Stimulated activated CD8-positive, alpha-beta memory T cell treated with anti-CD3 and anti-CD28 coated beads, Interleukin-7, amount 100 ng/mL, for 24 hours (primary cell): ENCODE measurements at regions not wholly inside any gene's neighbourhood (a gene's known extent, or its start where the extent isn't known, plus 50 kb on each side); places are given as distances from the start of the nearest gene placed in this dataset.

Source experiments
- DNase-seq: peaks from one replicate; pipeline ENCODE4 v3.0.0-alpha.2; 2020; ENCODE audit warnings: low read depth

DNA sequence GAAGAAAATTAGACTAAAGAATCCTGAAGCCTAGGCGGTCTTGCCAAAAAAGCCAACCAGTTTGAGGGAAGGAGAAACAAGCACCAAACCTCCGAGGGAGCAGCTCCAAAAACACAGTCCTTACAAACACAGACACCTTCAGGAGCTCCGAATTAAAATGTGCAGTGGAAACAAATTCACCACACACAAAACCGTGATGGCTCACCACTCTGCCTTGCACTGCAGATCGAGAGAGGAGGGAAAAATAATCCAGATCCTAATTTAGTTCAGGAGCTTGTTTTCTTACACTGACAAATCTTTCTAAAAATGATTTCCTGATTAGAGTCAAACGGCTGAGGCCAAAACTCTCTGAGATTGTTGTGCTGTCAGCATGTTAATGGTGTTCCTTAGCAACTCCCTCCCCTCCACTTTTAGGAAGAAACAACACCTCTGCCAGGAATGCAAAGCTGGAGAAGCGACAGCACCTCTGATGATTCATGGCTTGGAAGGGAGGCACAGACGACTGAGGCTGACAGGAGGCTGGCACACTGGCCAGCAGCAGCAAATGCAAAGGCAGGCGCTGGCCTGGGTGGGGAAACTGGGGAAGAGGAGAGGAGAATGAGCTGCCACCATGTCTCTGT is 249.4 kb upstream of the KLHL29 start:
- no peak for DNase-seq

DNA sequence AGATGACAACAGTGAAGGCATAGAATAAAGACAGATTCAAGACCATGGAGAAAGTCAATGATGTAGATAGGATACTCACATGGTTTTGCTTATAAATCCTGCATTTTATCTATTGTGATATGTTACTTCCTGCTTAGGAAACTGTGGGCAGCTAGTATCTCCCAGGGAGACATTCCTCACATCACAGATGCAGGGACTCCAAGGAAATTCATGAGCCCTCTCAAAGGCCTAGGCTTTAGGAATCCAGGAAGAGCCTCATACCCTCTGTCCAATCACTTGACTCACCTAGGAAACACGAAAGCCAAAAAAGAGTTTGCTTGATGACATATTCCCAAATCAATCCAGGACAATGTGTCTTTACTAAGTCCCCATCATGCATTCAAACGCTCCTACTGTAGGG is 247.8 kb upstream of the KLHL29 start:
- no peak for DNase-seq

DNA sequence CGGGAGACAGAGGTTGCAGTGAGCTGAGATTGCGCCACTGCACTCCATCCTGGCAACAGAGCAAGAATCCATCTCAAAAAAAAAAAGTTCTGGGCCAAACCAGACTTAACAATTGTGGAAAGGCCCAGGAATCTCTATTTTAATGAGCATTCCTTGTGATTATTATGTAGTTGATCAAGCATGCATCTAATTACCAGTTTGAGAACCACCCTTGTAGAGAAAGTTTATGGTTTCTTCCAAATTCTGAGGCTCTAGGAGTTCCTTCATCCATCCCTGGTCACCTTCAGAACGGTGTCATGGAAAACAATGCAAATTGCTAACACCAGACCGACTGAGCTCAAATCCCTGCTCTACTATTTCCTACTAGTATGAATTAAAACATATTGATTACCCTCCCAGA is 246.3 kb upstream of the KLHL29 start:
- DNase-seq, result no peak

DNA sequence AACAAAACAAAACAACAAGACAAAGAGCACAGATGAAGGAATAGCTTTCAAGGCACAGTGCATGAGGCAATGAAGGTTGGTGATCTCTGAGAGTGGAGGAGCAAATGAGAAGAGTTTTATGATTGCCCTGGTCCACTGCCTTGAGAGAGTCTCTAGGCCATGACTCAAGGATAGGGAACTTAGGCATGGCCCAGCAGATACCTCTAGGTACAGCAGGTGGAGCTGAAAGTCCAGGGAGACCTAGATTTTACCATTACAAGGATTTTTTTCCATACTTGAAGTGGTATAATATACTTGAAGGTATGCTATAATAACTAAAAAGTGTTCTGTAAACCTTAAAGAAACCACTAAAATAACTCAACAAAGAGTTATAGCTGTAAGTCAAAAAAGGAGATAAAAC is 239.5 kb upstream of the KLHL29 start:
- DNase-seq, result no peak

DNA sequence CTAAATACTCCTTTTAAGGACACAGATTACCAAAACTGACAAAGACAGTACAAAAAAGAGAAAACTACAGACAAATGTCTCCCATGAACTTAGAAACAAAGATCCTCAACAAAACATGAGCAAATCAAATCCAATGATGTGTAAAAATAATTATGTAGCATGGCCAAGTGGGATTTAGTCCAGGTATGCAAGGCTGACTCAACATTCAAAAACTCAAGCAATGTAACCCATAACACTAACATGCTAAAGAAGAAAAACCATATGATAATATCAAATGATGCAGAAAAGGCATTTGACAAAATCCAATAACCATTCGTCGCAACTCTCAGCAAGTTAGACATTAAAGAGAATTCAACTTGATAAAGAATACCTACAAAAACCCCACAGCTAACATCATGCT is 239.0 kb upstream of the KLHL29 start:
- no peak for DNase-seq

DNA sequence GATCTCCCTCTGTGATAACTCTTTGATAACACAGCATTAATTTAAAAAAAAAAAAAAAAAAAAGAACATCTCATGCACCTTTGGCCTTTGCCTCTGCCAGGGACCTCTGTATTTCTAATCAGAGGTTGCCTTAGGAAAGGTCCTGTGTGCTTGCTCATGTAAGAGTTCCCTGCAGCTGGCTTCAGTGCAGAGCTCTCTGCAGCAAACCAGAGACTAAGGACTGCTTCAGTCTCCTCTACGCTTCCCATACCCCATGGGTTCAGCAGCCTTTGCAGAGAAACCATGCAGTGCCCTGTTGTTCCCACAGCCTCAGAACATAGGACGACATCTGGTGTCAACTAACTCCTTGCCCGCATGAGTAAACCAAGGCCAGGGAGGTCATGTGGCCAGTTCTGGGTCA is 236.6 kb upstream of the KLHL29 start:
- DNase-seq, result no peak

DNA sequence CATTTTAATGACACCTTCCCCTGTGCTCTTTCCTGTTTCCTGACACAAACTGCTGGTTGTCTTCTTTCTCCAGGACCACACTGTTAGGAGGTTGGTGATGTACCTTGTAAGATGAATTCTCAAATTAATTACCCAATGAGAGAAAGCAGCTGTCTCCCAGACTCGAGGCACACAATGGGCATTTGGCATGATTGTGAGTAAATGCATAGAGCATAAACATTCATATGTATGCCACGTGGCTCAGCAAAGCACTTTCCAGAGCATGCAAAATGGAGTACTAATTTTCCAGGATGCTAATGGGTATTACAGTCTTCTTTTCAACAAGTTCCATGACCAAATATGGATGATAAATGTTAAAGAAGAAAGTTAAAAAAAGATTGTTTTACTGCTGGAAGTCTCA is 235.2 kb upstream of the KLHL29 start:
- no peak for DNase-seq

DNA sequence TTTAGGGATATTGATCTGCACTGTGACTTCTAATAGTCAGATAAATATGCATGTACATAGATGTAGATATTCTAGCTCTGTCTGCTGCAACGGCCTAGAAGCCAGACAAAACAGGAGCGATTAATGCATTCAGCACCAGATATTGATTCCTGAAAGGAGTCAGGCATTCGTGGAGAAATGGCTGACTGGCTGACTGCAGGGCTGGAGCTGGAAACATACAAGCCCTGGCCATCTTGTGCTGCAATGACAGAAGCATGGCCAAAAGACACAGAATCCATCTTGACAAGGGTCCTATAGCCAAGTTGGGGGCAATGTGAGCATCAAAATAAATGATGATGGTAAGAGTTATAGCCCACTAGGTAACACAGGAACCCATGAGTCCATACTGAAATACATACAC is 231.5 kb upstream of the KLHL29 start:
- no peak for DNase-seq

DNA sequence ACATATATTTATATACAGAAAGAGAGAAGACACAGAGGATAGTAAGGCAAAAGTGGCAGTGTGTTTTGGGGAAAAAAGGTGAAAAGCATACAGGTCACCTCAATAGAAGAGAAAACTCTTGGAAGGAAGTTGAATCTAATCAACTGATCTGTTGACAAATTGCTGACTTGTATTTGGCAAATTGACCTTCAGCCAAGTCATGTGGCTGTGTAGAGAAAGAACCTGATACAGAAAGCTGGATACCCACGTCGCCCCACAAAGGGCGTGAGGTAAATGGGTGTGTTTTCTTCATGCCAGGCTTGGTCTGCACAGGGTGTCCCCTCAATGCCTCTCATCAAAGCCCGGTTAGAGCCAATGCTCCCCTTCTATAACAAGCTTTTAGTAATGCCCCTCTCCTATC is 230.0 kb upstream of the KLHL29 start:
- DNase-seq, result no peak

DNA sequence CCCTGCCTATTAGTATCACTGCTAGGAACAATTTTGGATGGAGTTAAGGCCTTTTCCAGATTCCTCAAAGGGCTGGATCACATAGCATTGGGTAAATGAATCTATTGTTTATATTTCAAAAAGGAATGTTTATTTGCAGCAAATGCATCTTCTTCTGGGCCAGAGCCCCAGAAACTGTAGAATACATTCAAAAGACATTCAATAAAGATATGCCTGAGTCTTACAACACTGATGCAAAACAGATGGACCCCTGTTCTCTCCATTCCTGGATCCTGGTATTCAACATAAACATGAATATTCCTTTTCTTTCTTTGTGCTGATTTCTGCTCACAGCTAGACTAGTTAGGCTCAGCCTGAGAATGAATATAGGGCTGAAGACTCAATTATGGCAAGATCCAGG is 227.2 kb upstream of the KLHL29 start:
- no peak for DNase-seq

DNA sequence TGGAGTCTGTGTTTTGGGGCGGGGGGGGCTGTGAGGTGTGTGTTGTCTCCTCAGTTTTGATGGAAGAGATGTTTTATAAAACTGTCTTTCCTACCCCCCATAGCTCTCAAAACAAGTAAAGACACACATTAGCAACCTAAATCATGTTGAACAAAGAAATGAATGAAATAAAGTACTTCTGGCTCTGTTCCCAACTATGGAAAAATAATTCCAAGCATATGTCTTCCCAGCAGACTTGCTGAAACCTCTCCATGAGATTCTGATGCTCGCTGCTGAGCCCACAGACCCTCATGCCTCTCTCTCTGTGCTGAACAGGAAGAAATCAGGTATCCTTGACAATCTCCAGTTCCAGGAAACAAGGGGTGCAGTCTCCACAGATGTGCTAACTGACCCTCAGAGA is 226.7 kb upstream of the KLHL29 start:
- no peak for DNase-seq

DNA sequence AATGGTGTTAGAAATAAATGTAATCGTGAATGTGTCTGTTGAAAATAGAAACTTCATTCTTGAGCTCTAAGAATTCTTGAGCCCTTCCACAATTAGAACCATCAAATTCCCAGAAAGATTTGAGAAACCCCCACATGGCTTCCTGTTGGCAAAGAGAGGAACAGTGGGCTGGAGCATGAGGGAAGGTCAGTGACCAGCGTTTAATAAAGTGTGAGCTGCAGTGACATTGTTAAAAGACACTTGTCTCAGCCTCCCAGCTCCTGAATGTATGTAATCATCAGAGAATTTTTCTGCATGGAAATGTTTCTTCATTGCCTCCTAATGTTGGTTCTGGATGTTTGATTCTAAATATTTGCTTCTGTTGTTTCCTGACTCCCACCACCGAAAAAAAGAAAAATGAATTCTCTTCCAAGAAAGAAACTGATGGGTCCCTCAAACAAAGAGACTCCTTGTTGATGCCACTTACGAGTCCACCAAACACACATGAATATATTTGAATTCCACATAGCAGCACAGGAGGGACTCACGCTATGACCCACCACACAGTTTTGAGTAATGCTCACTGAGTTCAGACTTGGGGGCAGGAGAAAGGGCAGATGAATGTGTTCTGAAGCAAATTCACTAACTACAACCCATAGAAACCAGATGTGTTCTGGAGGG is 225.1 kb upstream of the KLHL29 start:
- DNase-seq, result no peak

DNA sequence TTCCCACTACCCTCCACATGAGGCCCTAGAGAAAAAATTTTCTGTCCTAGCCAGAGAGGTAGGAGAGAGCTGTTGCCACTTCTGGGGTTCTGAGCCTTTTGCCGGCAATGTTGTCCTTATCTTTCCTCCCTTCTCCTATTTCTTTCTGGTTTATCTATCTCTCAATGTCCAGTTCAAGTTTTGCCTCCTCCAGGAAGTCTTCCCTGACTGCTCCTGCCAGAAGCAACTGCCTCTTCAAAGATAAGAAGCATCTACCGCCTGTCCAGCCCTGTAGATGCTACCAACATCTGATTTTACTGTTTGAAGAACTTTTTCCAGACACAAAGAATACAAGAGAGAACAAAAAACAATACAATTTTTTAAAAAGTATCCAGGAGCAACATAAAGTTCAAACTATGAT is 220.8 kb upstream of the KLHL29 start:
- DNase-seq, result no peak

DNA sequence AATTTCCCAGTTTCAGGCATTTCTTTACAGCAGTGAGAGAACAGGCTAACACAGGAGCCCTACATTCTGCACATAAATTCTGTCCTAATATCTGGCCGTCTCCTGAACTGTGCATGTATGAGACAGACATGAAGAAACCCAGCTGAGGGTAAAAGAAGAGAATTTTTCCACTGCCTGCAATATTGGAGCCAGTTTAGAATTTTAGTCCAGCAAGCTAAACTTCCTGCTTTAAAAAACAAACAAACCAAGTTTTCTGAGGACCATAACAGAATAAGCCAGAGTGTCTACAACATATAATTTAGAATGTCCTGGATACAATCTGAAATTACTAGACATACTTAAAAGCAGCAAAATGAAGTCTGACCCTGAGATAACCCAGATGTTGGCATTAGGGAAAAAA is 215.1 kb upstream of the KLHL29 start:
- no peak for DNase-seq

DNA sequence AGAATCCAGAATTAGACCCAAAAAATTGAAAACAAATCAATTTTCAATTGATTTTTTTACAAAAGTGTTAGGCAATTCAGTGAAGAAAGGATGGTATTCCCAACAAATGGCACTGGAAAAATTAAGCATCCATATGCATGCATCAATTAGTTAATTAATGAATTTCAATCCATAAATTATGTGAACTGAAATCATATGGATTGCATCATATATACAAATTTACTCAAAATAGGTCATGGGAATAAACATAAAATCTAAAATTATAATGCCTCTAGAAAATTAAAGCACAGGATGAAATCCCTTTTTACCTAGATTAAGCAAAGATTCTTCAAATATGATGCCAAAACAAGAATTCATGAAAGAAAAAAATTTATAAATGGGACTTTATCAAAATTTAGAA is 213.9 kb upstream of the KLHL29 start:
- DNase-seq, result no peak

DNA sequence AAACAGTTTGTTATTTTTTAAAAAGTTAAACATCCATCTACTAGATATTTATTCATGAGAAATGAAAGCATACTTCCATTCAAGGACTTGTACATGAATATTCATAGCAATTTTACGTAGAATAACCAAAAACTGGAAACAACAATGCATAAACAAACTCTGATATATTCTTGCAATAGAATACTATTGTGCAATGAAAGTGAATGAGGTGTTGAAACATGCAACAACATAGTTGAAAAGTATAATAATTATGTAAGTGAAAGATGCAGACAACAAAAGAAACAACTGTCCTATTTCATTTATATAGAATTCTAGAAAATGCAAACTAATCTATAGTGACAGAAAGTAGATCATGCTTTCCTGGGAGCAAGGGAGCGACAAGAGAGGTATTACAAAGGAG is 206.6 kb upstream of the KLHL29 start:
- no peak for DNase-seq

DNA sequence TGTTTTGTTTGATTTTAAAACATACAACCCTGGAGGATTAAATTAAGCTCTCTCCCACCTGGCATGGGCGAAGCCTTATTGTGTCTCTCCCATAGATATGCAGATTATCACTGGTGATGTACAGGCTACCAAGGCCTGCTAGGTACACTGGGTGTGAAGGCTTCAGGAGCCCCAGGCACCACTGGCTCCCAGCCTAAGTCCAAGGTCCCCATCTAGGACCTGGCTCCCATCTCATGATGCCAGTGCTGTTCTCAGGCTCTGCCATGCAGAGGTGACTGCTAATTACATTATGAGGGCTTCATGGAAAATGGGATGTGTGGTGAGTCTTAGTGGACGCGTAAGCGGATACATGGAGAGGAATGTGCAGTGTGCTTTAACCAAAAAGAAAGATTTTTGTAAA is 201.2 kb upstream of the KLHL29 start:
- DNase-seq, result no peak

DNA sequence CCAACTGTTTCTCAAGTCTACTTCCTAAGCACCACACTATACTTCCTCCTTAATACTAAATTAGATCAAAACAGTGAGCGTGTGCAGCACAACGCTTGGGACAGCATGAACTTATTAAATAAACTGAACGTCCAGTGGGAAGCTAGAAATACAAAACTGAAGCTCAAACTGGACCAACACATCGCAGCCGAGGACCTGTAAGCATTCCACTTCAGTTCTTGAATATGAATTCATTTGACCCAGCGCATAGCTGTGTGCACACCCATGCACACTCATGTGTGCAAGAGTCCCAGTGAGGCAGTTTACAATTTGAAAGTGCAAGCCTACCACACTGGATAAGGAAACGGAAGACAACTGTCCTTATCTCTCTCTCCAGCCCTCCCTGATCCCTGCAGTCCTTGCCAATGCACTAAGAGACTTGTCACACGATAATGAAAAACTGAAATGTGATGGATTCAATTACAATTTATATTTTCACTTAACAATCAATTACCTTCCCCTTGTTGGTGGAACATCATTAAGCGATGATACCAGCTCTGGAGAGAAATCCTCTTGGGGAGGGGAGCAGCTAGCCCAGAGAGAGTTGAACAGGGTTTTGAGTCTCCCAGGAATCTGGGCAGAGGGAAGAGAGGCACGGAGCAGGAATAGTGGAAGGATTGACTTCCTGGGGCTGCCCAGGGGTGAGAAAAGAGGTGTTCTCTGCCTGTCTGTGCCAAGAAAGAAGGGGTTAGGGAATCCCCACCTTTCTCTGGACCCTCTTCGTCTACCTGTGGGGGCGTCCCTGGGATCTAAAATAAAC is 186.5 kb upstream of the KLHL29 start:
- no peak for DNase-seq

DNA sequence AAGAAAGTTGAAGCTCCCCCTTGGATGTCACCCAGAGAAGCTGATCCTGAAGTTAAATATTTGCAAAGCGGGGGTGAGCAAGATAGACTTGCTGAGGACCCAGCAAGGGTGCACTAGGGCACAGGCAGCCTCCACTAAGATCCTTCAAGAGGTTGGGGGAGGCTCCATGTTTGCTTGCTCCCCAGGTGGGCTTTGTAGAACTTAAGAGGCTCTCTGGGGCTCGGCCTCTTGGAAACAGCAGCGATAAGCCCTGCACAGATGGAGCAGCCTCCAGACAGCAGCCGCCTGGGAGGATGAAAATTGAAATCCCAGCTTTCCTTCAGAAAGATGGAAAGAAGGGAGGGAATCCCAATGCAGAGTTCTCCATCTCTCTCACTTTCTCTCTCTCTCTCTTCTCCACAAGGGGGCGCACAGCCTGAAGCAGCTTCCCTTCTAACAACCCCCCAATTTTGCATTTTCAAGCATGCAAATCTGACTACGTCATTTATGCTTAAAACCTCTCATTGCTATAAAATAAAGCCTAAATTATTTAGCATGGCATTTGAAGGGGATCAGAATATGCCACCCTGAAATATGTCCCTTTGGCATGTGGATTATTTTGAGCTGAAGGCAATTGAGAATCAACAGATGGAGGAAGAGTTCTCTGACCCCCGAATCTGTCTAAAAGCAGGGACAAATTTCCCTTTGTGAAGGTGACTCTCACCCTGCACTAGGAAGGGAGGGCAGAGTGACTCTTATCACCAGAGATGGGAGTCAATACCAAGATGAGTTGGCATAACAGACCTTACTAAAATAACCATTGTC is 185.7 kb upstream of the KLHL29 start:
- DNase-seq, result no peak

DNA sequence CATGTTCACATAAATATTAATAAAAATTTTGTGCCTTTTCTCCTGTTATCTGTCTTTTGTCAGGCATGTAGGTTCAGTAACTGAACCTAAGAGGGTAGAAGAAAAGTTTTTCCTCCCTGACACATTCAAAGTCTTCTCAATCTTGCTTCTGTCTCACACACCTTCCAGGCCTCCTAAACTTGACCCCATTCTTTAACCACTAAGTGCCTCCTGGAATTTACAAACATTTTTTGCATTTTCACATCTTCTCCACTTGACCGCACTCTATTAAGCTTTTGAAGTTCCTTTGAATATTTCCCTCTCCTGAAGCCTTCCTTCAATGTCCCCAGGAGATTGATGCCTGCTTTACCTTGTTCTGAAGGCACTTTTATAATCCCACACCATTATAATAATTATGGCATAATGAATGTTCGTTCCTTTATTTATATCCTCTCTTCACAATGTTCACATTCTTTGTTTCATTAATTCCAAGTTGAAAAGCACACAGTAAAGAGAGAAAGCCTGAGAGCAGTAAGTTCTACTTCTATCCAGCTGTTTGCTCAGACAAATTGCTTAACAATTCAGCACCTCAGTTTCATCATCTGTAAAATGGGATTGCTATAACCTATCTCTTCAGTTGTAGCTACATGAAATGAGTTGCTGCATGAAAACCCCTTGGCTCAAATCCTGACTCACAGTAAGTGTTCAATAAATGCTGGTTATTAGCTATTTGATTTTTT is 184.8 kb upstream of the KLHL29 start:
- DNase-seq, result no peak

DNA sequence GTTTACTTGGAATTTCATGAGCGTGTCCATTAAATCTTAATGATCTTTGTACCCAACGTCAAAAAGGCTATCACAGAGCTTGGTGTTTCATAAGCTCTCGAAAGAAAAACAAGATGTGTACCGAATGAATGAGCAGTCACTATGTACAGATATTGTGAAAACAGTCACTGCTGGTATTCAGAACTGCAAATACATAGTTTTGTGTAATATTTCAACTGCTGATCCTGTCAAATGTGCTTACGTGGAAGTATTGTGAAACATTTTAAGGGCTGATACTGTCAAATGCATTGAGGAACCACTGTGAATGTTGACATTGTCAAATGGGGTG is 184.2 kb upstream of the KLHL29 start:
- DNase-seq, result no peak

DNA sequence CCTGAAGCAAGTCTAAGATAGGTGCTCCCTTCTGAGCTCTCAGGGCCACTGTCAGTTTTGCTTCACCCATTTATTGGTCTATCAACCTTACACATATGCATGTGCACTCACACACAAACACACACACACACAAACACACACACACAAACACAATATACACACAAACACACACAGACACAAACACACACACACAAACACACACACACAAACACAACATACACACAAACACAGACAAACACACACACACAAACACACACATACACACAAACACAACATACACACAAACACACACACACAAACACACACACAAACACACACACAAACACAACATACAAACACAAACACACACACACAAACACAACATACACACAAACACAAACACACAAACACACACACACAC is 181.6 kb upstream of the KLHL29 start:
- DNase-seq, result no peak
